D721Med (cell line): ENCODE measurements at regions not wholly inside any gene's neighbourhood (a gene's known extent, or its start where the extent isn't known, plus 50 kb on each side); places are given as distances from the start of the nearest gene placed in this dataset.

Source experiments
- DNase-seq: peaks from one replicate; pipeline ENCODE4 v3.0.0; 2011; ENCODE audit warnings: low spot score; ENCODE audit not compliant: insufficient read length
- FAIRE-seq: peaks from 2 replicates; lab custom pipeline; 2011; peaks lifted over from hg19 to GRCh38; lab: Jason Lieb, UNC
- CTCF ChIP-seq: IDR thresholded peaks from 2 replicates; pipeline ENCODE4 v1.5.1; 2012; ENCODE audit warnings: mild to moderate bottlenecking, control low read depth; ENCODE audit not compliant: insufficient read depth; ENCODE audit errors: missing control alignments

GRCh38 chr21:25326181-25326580 lies 281.1 kb downstream of the MRPL39 start:
- DNase-seq (no peak), FAIRE-seq (no peak)
- TF ChIP-seq CTCF, result no peak

- DNase-seq (no peak), FAIRE-seq (no peak)
- TF ChIP-seq CTCF, result no peak
Observed at GRCh38 chr21:25324666-25325065, 282.6 kb downstream of the MRPL39 start.

- no peak for TF ChIP-seq CTCF
- FAIRE-seq (no peak), DNase-seq (no peak)
Observed at GRCh38 chr21:25323356-25323949, 283.8 kb downstream of the MRPL39 start.

- no peak for TF ChIP-seq CTCF
- DNase-seq (no peak), FAIRE-seq (no peak)
Observed at GRCh38 chr21:25314247-25314646, 293.0 kb downstream of the MRPL39 start.

GRCh38 chr21:25313829-25314228 lies 293.5 kb downstream of the MRPL39 start:
- no peak for DNase-seq
- TF ChIP-seq CTCF, result peak; percentile 29
- FAIRE-seq, result no peak

- FAIRE-seq (no peak), DNase-seq (no peak)
- no peak for TF ChIP-seq CTCF
Observed at GRCh38 chr21:25307489-25307888, 299.8 kb downstream of the MRPL39 start.

GRCh38 chr21:25304611-25305010 lies 302.7 kb downstream of the MRPL39 start:
- no peak for DNase-seq
- FAIRE-seq, result no peak
- TF ChIP-seq CTCF, result no peak
